Chondrocyte (in vitro differentiated cells): ENCODE measurements at regions not wholly inside any gene's neighbourhood (a gene's known extent, or its start where the extent isn't known, plus 50 kb on each side); places are given as distances from the start of the nearest gene placed in this dataset.

Source experiments
- DNase-seq: peaks from one replicate; pipeline ENCODE4 v3.0.0; 2021; ENCODE audit warnings: mixed read lengths, low spot score
- H3K27ac Mint-ChIP-seq: one replicate; pipeline ENCODE4 v1.8.0; 2021; ENCODE audit warnings: mild to moderate bottlenecking, moderate library complexity, mixed read lengths; ENCODE audit not compliant: unreplicated experiment
- H3K27me3 Mint-ChIP-seq: 2 replicates; pipeline ENCODE4 v1.8.0; 2021; ENCODE audit warnings: low read depth, mixed read lengths
- H3K36me3 Mint-ChIP-seq: 2 replicates; pipeline ENCODE4 v1.8.0; 2021; ENCODE audit warnings: low read depth, mixed read lengths
- H3K4me1 Mint-ChIP-seq: 2 replicates; pipeline ENCODE4 v1.8.0; 2021; ENCODE audit warnings: low read depth, mild to moderate bottlenecking, mixed read lengths
- H3K4me3 Mint-ChIP-seq: one replicate; pipeline ENCODE4 v1.8.0; 2021; ENCODE audit warnings: mild to moderate bottlenecking, moderate library complexity, mixed read lengths; ENCODE audit not compliant: unreplicated experiment
- H3K9me3 Mint-ChIP-seq: 2 replicates; pipeline ENCODE4 v1.8.0; 2021; ENCODE audit warnings: low read depth, mixed read lengths
- CTCF ChIP-seq: fragments of 200-600 bp; sonication (generic); IDR thresholded peaks from 2 replicates; pipeline ENCODE4 v1.5.0; 2021; ENCODE audit warnings: antibody characterized with exemption, mild to moderate bottlenecking, moderate library complexity

- Mint-ChIP-seq H3K36me3 (no peaks in the 10 kb centered on the region), H3K27me3 (peaks cover 30% of the 10 kb centered on the region), H3K9me3 (no peaks in the 10 kb centered on the region), H3K4me1 (no peaks in the 10 kb centered on the region), H3K4me3 (no peak overlapping the region), H3K27ac (no peak overlapping the region)
- no peak for DNase-seq
- TF ChIP-seq CTCF, result no peak
Observed at GRCh38 chr1:37310064-37310463, 164.3 kb upstream of the ZC3H12A start.

GRCh38 chr1:37315371-37315846 lies 159.0 kb upstream of the ZC3H12A start:
- no peak for TF ChIP-seq CTCF
- H3K9me3 Mint-ChIP-seq, result no peaks in the 10 kb centered on the region
- H3K4me3 Mint-ChIP-seq, result no peak overlapping the region
- no peak for DNase-seq
- peaks cover 55% of the 10 kb centered on the region for H3K27me3 Mint-ChIP-seq
- H3K27ac Mint-ChIP-seq, result no peak overlapping the region
- H3K36me3 Mint-ChIP-seq, result no peaks in the 10 kb centered on the region
- no peaks in the 10 kb centered on the region for H3K4me1 Mint-ChIP-seq

- Mint-ChIP-seq H3K4me1 (no peaks in the 10 kb centered on the region), H3K27me3 (peaks cover 49% of the 10 kb centered on the region)
Observed at GRCh38 chr1:37317870-37318467, 156.4 kb upstream of the ZC3H12A start.

GRCh38 chr1:37318490-37318889 lies 155.9 kb upstream of the ZC3H12A start:
- no peak for DNase-seq
- Mint-ChIP-seq H3K27ac (no peak overlapping the region), H3K4me1 (no peaks in the 10 kb centered on the region), H3K27me3 (peaks cover 46% of the 10 kb centered on the region), H3K36me3 (no peaks in the 10 kb centered on the region), H3K9me3 (peaks cover 2% of the 10 kb centered on the region), H3K4me3 (no peak overlapping the region)
- TF ChIP-seq CTCF, result no peak

More at GRCh38 chr1:37317870-37318467, 156.4 kb upstream of the ZC3H12A start:
- no peak for DNase-seq
- Mint-ChIP-seq H3K27ac (no peak overlapping the region), H3K4me3 (no peak overlapping the region), H3K9me3 (no peaks in the 10 kb centered on the region), H3K36me3 (no peaks in the 10 kb centered on the region)
- no peak for TF ChIP-seq CTCF

GRCh38 chr1:37319284-37319683 lies 155.1 kb upstream of the ZC3H12A start:
- Mint-ChIP-seq H3K27ac (no peak overlapping the region), H3K27me3 (peaks cover 39% of the 10 kb centered on the region), H3K9me3 (peaks cover 5% of the 10 kb centered on the region), H3K4me3 (no peak overlapping the region), H3K4me1 (no peaks in the 10 kb centered on the region), H3K36me3 (no peaks in the 10 kb centered on the region)
- no peak for DNase-seq
- no peak for TF ChIP-seq CTCF
